Gastrocnemius medialis (tissue), 4 donors: ENCODE measurements at regions not wholly inside any gene's neighbourhood (a gene's known extent, or its start where the extent isn't known, plus 50 kb on each side); places are given as distances from the start of the nearest gene placed in this dataset.

Source experiments
- ATAC-seq, 2 donors: fragments of 150-250 bp; one replicate each; pipeline ENCODE4 v1.9.1; 2016
- DNase-seq, 2 donors: peaks; one replicate each; pipeline ENCODE4 v3.0.0-alpha.2; 2019
- H3K27ac ChIP-seq, 4 donors: fragments of 200-600 bp; sonication (generic); 1 replicate in 1 of 4; 2 replicates in 3 of 4; pipeline ENCODE4 v1.5.1; 2016 to 2018; ENCODE audit warnings: mild to moderate bottlenecking in 2 of 4, moderate library complexity in 1 of 4
- H3K27me3 ChIP-seq, 3 donors: fragments of 200-600 bp; sonication (generic) in 2 of 3; 1 replicate in 1 of 3; 2 replicates in 2 of 3; pipeline versions ENCODE4 v1.5.1 to v1.6.0; 2016 to 2019; ENCODE audit warnings: mild to moderate bottlenecking in 1 of 3, moderate library complexity in 1 of 3
- H3K36me3 ChIP-seq, 2 donors: fragments of 200-600 bp; sonication (generic) in 1 of 2; one replicate each; pipeline ENCODE4 v1.5.1; 2017 to 2018
- H3K4me1 ChIP-seq, 2 donors: fragments of 200-600 bp; sonication (generic) in 1 of 2; one replicate each; pipeline ENCODE4 v1.5.1; 2016 to 2017; ENCODE audit warnings: mild to moderate bottlenecking in 2 of 2
- H3K4me3 ChIP-seq, 4 donors: fragments of 200-600 bp; sonication (generic) in 3 of 4; 1 replicate in 1 of 4; 2 replicates in 3 of 4; pipeline ENCODE4 v1.5.1; 2016 to 2019; ENCODE audit warnings: mild to moderate bottlenecking in 2 of 4
- H3K9me3 ChIP-seq, 3 donors: fragments of 200-600 bp; sonication (generic) in 2 of 3; 1 replicate in 1 of 3; 2 replicates in 2 of 3; pipeline ENCODE4 v1.5.1; 2016 to 2019
- POLR2A ChIP-seq, 2 donors: fragments of 450-650 bp; IDR thresholded peaks; one replicate each; pipeline ENCODE4 v1.6.1; 2017; ENCODE audit warnings: antibody characterized with exemption in 2 of 2, mild to moderate bottlenecking in 2 of 2, moderate library complexity in 2 of 2
- in situ Hi-C, 4 donors: fragments of 200-750 bp; cut with MboI; loops; one replicate each; pipeline versions ENCODE4 v1.15.0 to v1.8.0; 2017; ENCODE audit warnings: low sequenced_read_pairs in 4 of 4
- intact Hi-C: fragments of 100-400 bp; cut with DNase I; formaldehyde crosslinking; loops from one replicate; pipeline ENCODE4 v1.15.1; 2023; ENCODE audit warnings: low total_unique reads
- TF ChIP-seq, protein P1 (sequence below), 5 experiments: fragments of 450-650 bp in 3 of 5; fragments of 200-600 bp in 2 of 5; sonication (generic) in 2 of 5; IDR thresholded peaks in 4 of 5; conservative IDR thresholded peaks in 1 of 5; 1 replicate in 4 of 5; 2 replicates in 1 of 5; pipeline ENCODE4 v1.5.1; 2016 to 2019; ENCODE audit warnings: antibody characterized with exemption in 5 of 5, mild to moderate bottlenecking in 3 of 5, moderate library complexity in 3 of 5

- Histone ChIP-seq H3K27ac (no peak overlapping the region), H3K9me3 (no peaks in the 10 kb centered on the region), H3K27me3 (peaks cover 0 to 4% (median 3%) of the 10 kb centered on the region in 3 donors), H3K36me3 (no peaks in the 10 kb centered on the region), H3K4me3 (no peak overlapping the region), H3K4me1 (no peaks in the 10 kb centered on the region)
- intact Hi-C loops = loop anchor here (1.0 kb wide), 1 partner anchor 397 kb away; no protein-coding TSS in a partner anchor
- no peak for TF ChIP-seq POLR2A (IDR thresholded peaks at IDR 0.05)
- TF ChIP-seq, protein P1, sequence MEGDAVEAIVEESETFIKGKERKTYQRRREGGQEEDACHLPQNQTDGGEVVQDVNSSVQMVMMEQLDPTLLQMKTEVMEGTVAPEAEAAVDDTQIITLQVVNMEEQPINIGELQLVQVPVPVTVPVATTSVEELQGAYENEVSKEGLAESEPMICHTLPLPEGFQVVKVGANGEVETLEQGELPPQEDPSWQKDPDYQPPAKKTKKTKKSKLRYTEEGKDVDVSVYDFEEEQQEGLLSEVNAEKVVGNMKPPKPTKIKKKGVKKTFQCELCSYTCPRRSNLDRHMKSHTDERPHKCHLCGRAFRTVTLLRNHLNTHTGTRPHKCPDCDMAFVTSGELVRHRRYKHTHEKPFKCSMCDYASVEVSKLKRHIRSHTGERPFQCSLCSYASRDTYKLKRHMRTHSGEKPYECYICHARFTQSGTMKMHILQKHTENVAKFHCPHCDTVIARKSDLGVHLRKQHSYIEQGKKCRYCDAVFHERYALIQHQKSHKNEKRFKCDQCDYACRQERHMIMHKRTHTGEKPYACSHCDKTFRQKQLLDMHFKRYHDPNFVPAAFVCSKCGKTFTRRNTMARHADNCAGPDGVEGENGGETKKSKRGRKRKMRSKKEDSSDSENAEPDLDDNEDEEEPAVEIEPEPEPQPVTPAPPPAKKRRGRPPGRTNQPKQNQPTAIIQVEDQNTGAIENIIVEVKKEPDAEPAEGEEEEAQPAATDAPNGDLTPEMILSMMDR (IDR thresholded peaks at IDR 0.05 in 4 of 5, conservative IDR thresholded peaks at IDR 0.05 in 1 of 5) = peak in 4 of 5 experiments; percentile 27 to 65 (median 45)
- peak; percentile 63 to 65 for ATAC-seq
- no peak for DNase-seq
- in situ Hi-C loops = loop anchor here in 1 of 4 donors (5.0 kb wide), 1 partner anchor 395 kb away; no protein-coding TSS in a partner anchor
These were observed 51.7 kb upstream of the CHRDL1 start for GRCh38 chrX:110847334-110847733.

- TF ChIP-seq POLR2A (IDR thresholded peaks at IDR 0.05) = no peak
- TF ChIP-seq, protein P1 (IDR thresholded peaks at IDR 0.05 in 4 of 5, conservative IDR thresholded peaks at IDR 0.05 in 1 of 5) = no peak
- Histone ChIP-seq H3K4me1 (no peaks in the 10 kb centered on the region), H3K4me3 (no peak overlapping the region), H3K9me3 (no peaks in the 10 kb centered on the region), H3K27me3 (peaks cover 0 to 4% (median 3%) of the 10 kb centered on the region in 3 donors), H3K36me3 (no peaks in the 10 kb centered on the region), H3K27ac (no peak overlapping the region)
- no peak for ATAC-seq
- intact Hi-C loops = no loop called here
- in situ Hi-C loops = loop anchor here in 1 of 4 donors (5.0 kb wide), 1 partner anchor 394 kb away; no protein-coding TSS in a partner anchor
- DNase-seq = no peak
These were observed 50.5 kb upstream of the CHRDL1 start for GRCh38 chrX:110846071-110846470.
